HEK293T (cell line): ENCODE measurements at regions not wholly inside any gene's neighbourhood (a gene's known extent, or its start where the extent isn't known, plus 50 kb on each side); places are given as distances from the start of the nearest gene placed in this dataset.

Experiments
- ARNT ChIP-seq: fragments of 450-650 bp; IDR thresholded peaks from 2 replicates; pipeline ENCODE4 v1.6.1; 2017; ENCODE audit warnings: mild to moderate bottlenecking
- BHLHE40 ChIP-seq: fragments of 450-650 bp; IDR thresholded peaks from 2 replicates; pipeline ENCODE4 v1.6.1; 2016; ENCODE audit warnings: mild to moderate bottlenecking, moderate library complexity, borderline replicate concordance
- CTBP1 ChIP-seq: fragments of 450-650 bp; IDR thresholded peaks from 2 replicates; pipeline ENCODE4 v1.6.1; 2016; ENCODE audit warnings: borderline replicate concordance
- FOXA1 ChIP-seq: fragments of 450-650 bp; IDR thresholded peaks from 2 replicates; pipeline ENCODE4 v1.6.1; 2016; ENCODE audit warnings: mild to moderate bottlenecking
- FOXK2 ChIP-seq: fragments of 450-650 bp; IDR thresholded peaks from 2 replicates; pipeline ENCODE4 v1.6.1; 2016; ENCODE audit warnings: mild to moderate bottlenecking
- FOXM1 ChIP-seq: fragments of 450-650 bp; IDR thresholded peaks from 2 replicates; pipeline ENCODE4 v1.6.1; 2017; ENCODE audit warnings: mild to moderate bottlenecking, borderline replicate concordance
- HDGF ChIP-seq: fragments of 450-650 bp; IDR thresholded peaks from 2 replicates; pipeline ENCODE4 v1.6.1; 2017; ENCODE audit warnings: antibody characterized with exemption, borderline replicate concordance
- LEF1 ChIP-seq: fragments of 450-650 bp; IDR thresholded peaks from 2 replicates; pipeline ENCODE4 v1.6.1; 2017; ENCODE audit warnings: mild to moderate bottlenecking, borderline replicate concordance
- NFRKB ChIP-seq: fragments of 450-650 bp; IDR thresholded peaks from 2 replicates; pipeline ENCODE4 v1.6.1; 2016; ENCODE audit warnings: mild to moderate bottlenecking, moderate library complexity
- SP1 ChIP-seq: fragments of 450-650 bp; IDR thresholded peaks from 2 replicates; pipeline ENCODE4 v1.6.1; 2017
- TARDBP ChIP-seq: fragments of 450-650 bp; IDR thresholded peaks from 2 replicates; pipeline ENCODE4 v1.6.1; 2016
- ZNF384 ChIP-seq: fragments of 450-650 bp; IDR thresholded peaks from 2 replicates; pipeline ENCODE4 v1.6.1; 2016

DNA sequence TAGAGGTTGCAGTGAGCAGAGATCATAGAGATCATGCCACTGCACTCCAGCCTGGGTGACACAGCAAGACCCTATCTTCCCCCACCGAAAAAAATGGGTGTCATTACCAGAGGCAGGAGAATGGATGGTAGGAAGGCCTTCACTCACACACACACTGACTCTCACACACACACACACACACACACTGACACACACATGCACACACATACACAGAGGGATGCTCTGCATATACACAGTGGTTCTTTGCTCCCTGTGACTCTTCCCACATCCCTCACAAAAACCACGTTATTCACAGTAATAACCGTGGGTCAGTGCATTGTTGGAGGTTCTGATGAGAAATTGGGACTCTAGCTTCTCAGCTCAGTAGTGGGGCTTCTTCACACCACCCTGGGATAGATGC lies 300.2 kb upstream of the N4BP1 start:
- TF ChIP-seq NFRKB (no peak), FOXA1 (no peak), TARDBP (no peak), ARNT (no peak), BHLHE40 (no peak), FOXM1 (no peak), SP1 (no peak), ZNF384 (no peak), CTBP1 (no peak), HDGF (no peak), FOXK2 (no peak), LEF1 (no peak)
